ENCODE measurements at regions not wholly inside any gene's neighbourhood (a gene's known extent, or its start where the extent isn't known, plus 50 kb on each side); places are given as distances from the start of the nearest gene placed in this dataset.
A peak's percentile ranks its signal among the peaks of the same experiment; 100 is the strongest.
"Not testable (repeated sequence)": the region's sequence is repeated elsewhere in the genome, so short reads cannot be mapped to it uniquely, and the experiment has no call there.

- no peak for ATAC-seq
- DNase-seq (ENCODE audit: low spot score in 2 of 2) = no peak
- Mint-ChIP-seq H3K9me3 (peaks cover 11 to 24% of the 10 kb centered on the region in 2 donors), H3K36me3 (peaks cover 0 to 6% of the 10 kb centered on the region in 2 donors), H3K27ac (peak overlapping the region in 1 of 2 donors; percentile 37)
Observed at GRCh38 chr4:31236020-31236638, 516.0 kb downstream of the PCDH7 start.

GRCh38 chr4:31236639-31237173 lies 516.5 kb downstream of the PCDH7 start:
- ATAC-seq = no peak
- DNase-seq (ENCODE audit: low spot score in 2 of 2) = no peak
- peaks cover 0 to 11% of the 10 kb centered on the region in 2 donors for H3K36me3 Mint-ChIP-seq
- H3K9me3 Mint-ChIP-seq = peaks cover 16 to 30% of the 10 kb centered on the region in 2 donors
- H3K27ac Mint-ChIP-seq = no peak overlapping the region

GRCh38 chr4:31237233-31237632 lies 517.1 kb downstream of the PCDH7 start:
- H3K27ac Mint-ChIP-seq = no peak overlapping the region
- DNase-seq (ENCODE audit: low spot score in 2 of 2) (no peak), ATAC-seq (no peak)

GRCh38 chr4:31239886-31240285 lies 519.7 kb downstream of the PCDH7 start:
- Mint-ChIP-seq H3K27ac (no peak overlapping the region), H3K9me3 (peaks cover 18 to 36% of the 10 kb centered on the region in 2 donors), H3K36me3 (peaks cover 11 to 13% of the 10 kb centered on the region in 2 donors)
- DNase-seq (ENCODE audit: low spot score in 2 of 2) (no peak), ATAC-seq (no peak)

More at GRCh38 chr4:31237233-31237632, 517.1 kb downstream of the PCDH7 start:
- Mint-ChIP-seq H3K9me3 (peaks cover 12 to 26% of the 10 kb centered on the region in 2 donors), H3K36me3 (peaks cover 0 to 13% of the 10 kb centered on the region in 2 donors)

GRCh38 chr4:31241504-31242106 lies 521.4 kb downstream of the PCDH7 start:
- Mint-ChIP-seq H3K36me3 (peaks cover 8 to 11% of the 10 kb centered on the region in 2 donors), H3K9me3 (peaks cover 16 to 42% of the 10 kb centered on the region in 2 donors), H3K27ac (no peak overlapping the region)
- DNase-seq (ENCODE audit: low spot score in 2 of 2) = no peak
- ATAC-seq = no peak

GRCh38 chr4:31246856-31247255 lies 526.7 kb downstream of the PCDH7 start:
- Mint-ChIP-seq H3K36me3 (peaks cover 6 to 11% of the 10 kb centered on the region in 2 donors), H3K9me3 (peaks cover 23 to 46% of the 10 kb centered on the region in 2 donors), H3K27ac (no peak overlapping the region)
- DNase-seq (ENCODE audit: low spot score in 2 of 2) (no peak), ATAC-seq (no peak)

- ATAC-seq (no peak), DNase-seq (ENCODE audit: low spot score in 2 of 2) (no peak)
- Mint-ChIP-seq H3K27ac (no peak overlapping the region), H3K9me3 (peaks cover 14 to 35% of the 10 kb centered on the region in 2 donors), H3K36me3 (peaks cover 0 to 7% of the 10 kb centered on the region in 2 donors)
Observed at GRCh38 chr4:31259119-31259518, 539.0 kb downstream of the PCDH7 start.

GRCh38 chr4:31261632-31262031 lies 541.5 kb downstream of the PCDH7 start:
- ATAC-seq = no peak
- no peak overlapping the region for H3K27ac Mint-ChIP-seq
- peaks cover 9 to 30% of the 10 kb centered on the region in 2 donors for H3K9me3 Mint-ChIP-seq
- DNase-seq (ENCODE audit: low spot score in 2 of 2) = no peak
- peaks cover 0 to 4% of the 10 kb centered on the region in 2 donors for H3K36me3 Mint-ChIP-seq

GRCh38 chr4:31266094-31266493 lies 545.9 kb downstream of the PCDH7 start:
- not testable (repeated sequence) for DNase-seq (ENCODE audit: low spot score in 2 of 2); H3K27ac Mint-ChIP-seq; H3K36me3 Mint-ChIP-seq; ATAC-seq
- peaks cover 20 to 21% of the 10 kb centered on the region in 2 donors for H3K9me3 Mint-ChIP-seq

GRCh38 chr4:31272331-31273061 lies 552.3 kb downstream of the PCDH7 start:
- H3K27ac Mint-ChIP-seq = no peak overlapping the region
- DNase-seq (ENCODE audit: low spot score in 2 of 2) (no peak), ATAC-seq (no peak)
- peaks cover 13 to 19% of the 10 kb centered on the region in 2 donors for H3K9me3 Mint-ChIP-seq
- H3K36me3 Mint-ChIP-seq = no peaks in the 10 kb centered on the region

- no peak for DNase-seq (ENCODE audit: low spot score in 2 of 2)
- Mint-ChIP-seq H3K36me3 (no peaks in the 10 kb centered on the region), H3K9me3 (peaks cover 14 to 18% of the 10 kb centered on the region in 2 donors), H3K27ac (no peak overlapping the region)
- no peak for ATAC-seq
Observed at GRCh38 chr4:31275906-31276305, 555.7 kb downstream of the PCDH7 start.

GRCh38 chr4:31283679-31284078 lies 563.5 kb downstream of the PCDH7 start:
- DNase-seq (ENCODE audit: low spot score in 2 of 2) (no peak), ATAC-seq (no peak)
- H3K27ac Mint-ChIP-seq = no peak overlapping the region
- H3K9me3 Mint-ChIP-seq = peaks cover 17 to 28% of the 10 kb centered on the region in 2 donors
- H3K36me3 Mint-ChIP-seq = no peaks in the 10 kb centered on the region

GRCh38 chr4:31290836-31291235 lies 570.7 kb downstream of the PCDH7 start:
- DNase-seq (ENCODE audit: low spot score in 2 of 2) = no peak
- H3K27ac Mint-ChIP-seq = no peak overlapping the region
- ATAC-seq = no peak
- H3K9me3 Mint-ChIP-seq = peaks cover 17 to 19% of the 10 kb centered on the region in 2 donors
- H3K36me3 Mint-ChIP-seq = peaks cover 0 to 5% of the 10 kb centered on the region in 2 donors

- peaks cover 0 to 5% of the 10 kb centered on the region in 2 donors for H3K36me3 Mint-ChIP-seq
- ATAC-seq (no peak), DNase-seq (ENCODE audit: low spot score in 2 of 2) (no peak)
- H3K27ac Mint-ChIP-seq = no peak overlapping the region
- peaks cover 17 to 19% of the 10 kb centered on the region in 2 donors for H3K9me3 Mint-ChIP-seq
Observed at GRCh38 chr4:31291238-31291637, 571.1 kb downstream of the PCDH7 start.

- ATAC-seq = no peak
Observed at GRCh38 chr4:31294655-31295480, 574.7 kb downstream of the PCDH7 start.

GRCh38 chr4:31298737-31299136 lies 578.6 kb downstream of the PCDH7 start:
- H3K36me3 Mint-ChIP-seq = no peaks in the 10 kb centered on the region
- DNase-seq (ENCODE audit: low spot score in 2 of 2) (no peak), ATAC-seq (no peak)
- no peak overlapping the region for H3K27ac Mint-ChIP-seq
- peaks cover 10 to 17% of the 10 kb centered on the region in 2 donors for H3K9me3 Mint-ChIP-seq

More at GRCh38 chr4:31294655-31295480, 574.7 kb downstream of the PCDH7 start:
- H3K27ac Mint-ChIP-seq = no peak overlapping the region
- DNase-seq (ENCODE audit: low spot score in 2 of 2) = no peak
- H3K36me3 Mint-ChIP-seq = peaks cover 0 to 5% of the 10 kb centered on the region in 2 donors
- peaks cover 17 to 20% of the 10 kb centered on the region in 2 donors for H3K9me3 Mint-ChIP-seq

All from activated naive CD4-positive, alpha-beta T cell treated with anti-CD3 and anti-CD28 coated beads, Interleukin-2, amount 50 U/mL, for 72 hours (primary cell).